ENCODE measurements at regions not wholly inside any gene's neighbourhood (a gene's known extent, or its start where the extent isn't known, plus 50 kb on each side); places are given as distances from the start of the nearest gene placed in this dataset.
"Not testable (repeated sequence)": the region's sequence is repeated elsewhere in the genome, so short reads cannot be mapped to it uniquely, and the experiment has no call there.

DNA sequence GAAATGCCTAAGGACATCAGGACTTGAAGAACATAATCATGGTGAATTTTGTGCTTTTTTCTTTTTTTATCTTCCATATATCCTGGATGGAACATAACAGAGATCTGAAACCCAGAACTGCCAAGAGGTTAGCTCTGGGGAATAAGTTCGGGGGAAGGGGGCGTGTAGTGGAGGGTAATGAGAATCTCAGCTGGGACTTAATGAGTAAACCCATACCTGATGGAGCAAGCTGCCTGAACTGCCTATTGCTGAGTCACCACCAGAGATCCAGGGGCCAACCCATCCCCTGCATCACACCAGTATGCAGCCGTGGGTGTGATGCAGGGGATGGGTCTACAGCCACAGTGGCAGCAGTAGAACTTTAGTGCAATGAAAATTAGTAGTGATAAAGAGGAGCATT, 267.1 kb downstream of the ZFY start:
- TF ChIP-seq, protein P1, sequence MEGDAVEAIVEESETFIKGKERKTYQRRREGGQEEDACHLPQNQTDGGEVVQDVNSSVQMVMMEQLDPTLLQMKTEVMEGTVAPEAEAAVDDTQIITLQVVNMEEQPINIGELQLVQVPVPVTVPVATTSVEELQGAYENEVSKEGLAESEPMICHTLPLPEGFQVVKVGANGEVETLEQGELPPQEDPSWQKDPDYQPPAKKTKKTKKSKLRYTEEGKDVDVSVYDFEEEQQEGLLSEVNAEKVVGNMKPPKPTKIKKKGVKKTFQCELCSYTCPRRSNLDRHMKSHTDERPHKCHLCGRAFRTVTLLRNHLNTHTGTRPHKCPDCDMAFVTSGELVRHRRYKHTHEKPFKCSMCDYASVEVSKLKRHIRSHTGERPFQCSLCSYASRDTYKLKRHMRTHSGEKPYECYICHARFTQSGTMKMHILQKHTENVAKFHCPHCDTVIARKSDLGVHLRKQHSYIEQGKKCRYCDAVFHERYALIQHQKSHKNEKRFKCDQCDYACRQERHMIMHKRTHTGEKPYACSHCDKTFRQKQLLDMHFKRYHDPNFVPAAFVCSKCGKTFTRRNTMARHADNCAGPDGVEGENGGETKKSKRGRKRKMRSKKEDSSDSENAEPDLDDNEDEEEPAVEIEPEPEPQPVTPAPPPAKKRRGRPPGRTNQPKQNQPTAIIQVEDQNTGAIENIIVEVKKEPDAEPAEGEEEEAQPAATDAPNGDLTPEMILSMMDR (IDR thresholded peaks at IDR 0.05): not testable (repeated sequence)
- TF ChIP-seq POLR2A (IDR thresholded peaks at IDR 0.05): not testable (repeated sequence)

Measured in prostate gland (tissue), 2 donors.